ENCODE measurements at regions not wholly inside any gene's neighbourhood (a gene's known extent, or its start where the extent isn't known, plus 50 kb on each side); places are given as distances from the start of the nearest gene placed in this dataset.

DNA sequence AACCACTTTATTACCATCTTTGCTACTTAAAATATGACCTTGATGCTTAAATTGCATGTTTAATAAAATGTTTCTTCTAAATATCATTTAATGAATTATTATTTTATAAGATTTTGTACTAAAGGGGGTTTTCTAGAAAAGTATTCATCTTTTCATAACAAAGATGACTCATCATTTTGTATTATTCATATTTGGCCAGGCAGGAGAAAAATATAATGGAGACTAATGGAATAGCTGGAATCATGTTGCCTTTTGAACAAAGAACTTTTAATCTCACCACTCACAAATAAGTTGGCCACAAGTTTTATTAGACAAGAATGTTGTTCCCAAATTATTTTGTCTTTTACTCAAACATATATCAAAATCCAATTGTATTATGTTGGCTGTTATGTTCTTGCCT, 882.4 kb downstream of the DSC3 start:
- TF ChIP-seq, protein P1, sequence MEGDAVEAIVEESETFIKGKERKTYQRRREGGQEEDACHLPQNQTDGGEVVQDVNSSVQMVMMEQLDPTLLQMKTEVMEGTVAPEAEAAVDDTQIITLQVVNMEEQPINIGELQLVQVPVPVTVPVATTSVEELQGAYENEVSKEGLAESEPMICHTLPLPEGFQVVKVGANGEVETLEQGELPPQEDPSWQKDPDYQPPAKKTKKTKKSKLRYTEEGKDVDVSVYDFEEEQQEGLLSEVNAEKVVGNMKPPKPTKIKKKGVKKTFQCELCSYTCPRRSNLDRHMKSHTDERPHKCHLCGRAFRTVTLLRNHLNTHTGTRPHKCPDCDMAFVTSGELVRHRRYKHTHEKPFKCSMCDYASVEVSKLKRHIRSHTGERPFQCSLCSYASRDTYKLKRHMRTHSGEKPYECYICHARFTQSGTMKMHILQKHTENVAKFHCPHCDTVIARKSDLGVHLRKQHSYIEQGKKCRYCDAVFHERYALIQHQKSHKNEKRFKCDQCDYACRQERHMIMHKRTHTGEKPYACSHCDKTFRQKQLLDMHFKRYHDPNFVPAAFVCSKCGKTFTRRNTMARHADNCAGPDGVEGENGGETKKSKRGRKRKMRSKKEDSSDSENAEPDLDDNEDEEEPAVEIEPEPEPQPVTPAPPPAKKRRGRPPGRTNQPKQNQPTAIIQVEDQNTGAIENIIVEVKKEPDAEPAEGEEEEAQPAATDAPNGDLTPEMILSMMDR (conservative IDR thresholded peaks at IDR 0.05; ENCODE audit: low read length) = no peak
- TF ChIP-seq EZH2phosphoT487 (IDR thresholded peaks at IDR 0.05; ENCODE audit: borderline replicate concordance) = no peak
